WTC11 (cell line): ENCODE measurements at regions not wholly inside any gene's neighbourhood (a gene's known extent, or its start where the extent isn't known, plus 50 kb on each side); places are given as distances from the start of the nearest gene placed in this dataset.

ENCODE experiments used
- CREB1 ChIP-seq: sonication (generic); formaldehyde crosslinking; IDR thresholded peaks from 2 replicates; pipeline ENCODE4 v1.8.0; 2023; ENCODE audit warnings: mild to moderate bottlenecking, missing genetic modification reagents
- CTCF ChIP-seq: fragments of 200-600 bp; IDR thresholded peaks from 2 replicates; pipeline ENCODE4 v1.8.0; 2022; ENCODE audit warnings: antibody characterized with exemption
- GRHL2 ChIP-seq: fragments of 250-450 bp; sonication (Bioruptor Pico); IDR thresholded peaks from 2 replicates; pipeline ENCODE4 v1.8.0; 2022; ENCODE audit warnings: mild to moderate bottlenecking, moderate library complexity; ENCODE audit not compliant: insufficient replicate concordance, severe bottlenecking
- NFE2L1 ChIP-seq: sonication (generic); formaldehyde crosslinking; IDR thresholded peaks from 2 replicates; pipeline ENCODE4 v1.8.1; 2023; ENCODE audit warnings: missing genetic modification reagents
- SP1 ChIP-seq: sonication (generic); formaldehyde crosslinking; conservative IDR thresholded peaks from 2 replicates; pipeline ENCODE4 v1.8.1; 2022; ENCODE audit warnings: missing genetic modification reagents
- TP53 ChIP-seq: sonication (generic); formaldehyde crosslinking; IDR thresholded peaks from 2 replicates; pipeline ENCODE4 v1.8.1; 2023; ENCODE audit warnings: mild to moderate bottlenecking, missing genetic modification reagents
- USF2 ChIP-seq: sonication (generic); formaldehyde crosslinking; IDR thresholded peaks from 2 replicates; pipeline ENCODE4 v1.8.1; 2023; ENCODE audit warnings: mild to moderate bottlenecking, missing genetic modification reagents, moderate library complexity
- ZNF138 ChIP-seq: sonication (generic); formaldehyde crosslinking; conservative IDR thresholded peaks from 2 replicates; pipeline ENCODE4 v1.8.1; 2022; ENCODE audit warnings: mild to moderate bottlenecking, moderate library complexity, missing genetic modification reagents
- ZNF263 ChIP-seq: sonication (generic); formaldehyde crosslinking; IDR thresholded peaks from 2 replicates; pipeline ENCODE4 v1.8.1; 2022; ENCODE audit warnings: low read depth, mild to moderate bottlenecking, moderate library complexity, missing genetic modification reagents

GRCh38 chr16:7791028-7791590, 458.5 kb downstream of the RBFOX1 start:
- TF ChIP-seq ZNF263 (CRISPR knock-in tag) (no peak), GRHL2 (CRISPR knock-in tag) (no peak), CTCF (no peak), SP1 (CRISPR knock-in tag) (no peak), USF2 (CRISPR knock-in tag) (no peak), NFE2L1 (CRISPR knock-in tag) (no peak), CREB1 (CRISPR knock-in tag) (no peak), TP53 (CRISPR knock-in tag) (no peak), ZNF138 (CRISPR knock-in tag) (no peak)
